Keratinocyte (primary cell): ENCODE measurements at regions not wholly inside any gene's neighbourhood (a gene's known extent, or its start where the extent isn't known, plus 50 kb on each side); places are given as distances from the start of the nearest gene placed in this dataset.

ENCODE experiments used
- DNase-seq: peaks from one replicate; pipeline ENCODE4 v3.0.0-alpha.2; 2011; ENCODE audit warnings: low read depth, missing footprints, low spot score
- FAIRE-seq: peaks from 2 replicates; lab custom pipeline; 2011; peaks lifted over from hg19 to GRCh38; lab: Jason Lieb, UNC
- H2AFZ ChIP-seq: 2 replicates; pipeline ENCODE4 v1.6.0; 2012; ENCODE audit warnings: low read length, control low read depth, inconsistent platforms; ENCODE audit not compliant: control insufficient read depth
- H3K27ac ChIP-seq: 2 replicates; pipeline ENCODE4 v1.5.1; 2011; ENCODE audit warnings: low read length; ENCODE audit not compliant: control insufficient read depth, insufficient read depth
- H3K27me3 ChIP-seq: 3 replicates; pipeline ENCODE4 v1.6.0; 2011; ENCODE audit warnings: low read length; ENCODE audit not compliant: control insufficient read depth, insufficient read depth; ENCODE audit errors: extremely low read depth
- H3K36me3 ChIP-seq, 2 experiments: 2 replicates in 1 of 2; 3 replicates in 1 of 2; pipeline ENCODE4 v1.5.1; 2011; ENCODE audit warnings: low read length in 2 of 2, mild to moderate bottlenecking in 1 of 2; ENCODE audit not compliant: control insufficient read depth in 2 of 2, insufficient read depth in 2 of 2; ENCODE audit errors: extremely low read depth in 1 of 2
- H3K4me1 ChIP-seq: 3 replicates; pipeline ENCODE4 v1.5.1; 2011; ENCODE audit warnings: low read length; ENCODE audit not compliant: control insufficient read depth, insufficient read depth; ENCODE audit errors: extremely low read depth
- H3K4me2 ChIP-seq: 3 replicates; pipeline ENCODE4 v1.6.0; 2011; ENCODE audit warnings: low read depth, low read length; ENCODE audit not compliant: control insufficient read depth, insufficient read depth; ENCODE audit errors: extremely low read depth
- H3K4me3 ChIP-seq, 3 experiments: fragments of 200-600 bp in 1 of 3; sonication (generic) in 1 of 3; 2 replicates in 2 of 3; 3 replicates in 1 of 3; pipeline ENCODE4 v1.5.1; 2011 to 2016; ENCODE audit warnings: low read length in 3 of 3, mild to moderate bottlenecking in 3 of 3, control low read depth in 2 of 3, inconsistent platforms in 1 of 3, low read depth in 1 of 3, mixed read lengths in 1 of 3, mixed run types in 1 of 3, moderate library complexity in 1 of 3; ENCODE audit not compliant: control insufficient read depth in 2 of 3, insufficient read depth in 2 of 3; ENCODE audit errors: extremely low read depth in 1 of 3
- H3K79me2 ChIP-seq: 2 replicates; pipeline ENCODE4 v1.6.0; 2012; ENCODE audit warnings: low read length; ENCODE audit not compliant: control insufficient read depth, insufficient read depth
- H3K9ac ChIP-seq: 3 replicates; pipeline ENCODE4 v1.6.0; 2011; ENCODE audit warnings: low read length; ENCODE audit not compliant: control insufficient read depth, insufficient read depth; ENCODE audit errors: extremely low read depth
- H3K9me1 ChIP-seq: 3 replicates; pipeline ENCODE4 v1.6.0; 2011; ENCODE audit warnings: low read length; ENCODE audit not compliant: control insufficient read depth, insufficient read depth; ENCODE audit errors: extremely low read depth
- H3K9me3 ChIP-seq: 2 replicates; pipeline ENCODE4 v1.5.1; 2012; ENCODE audit warnings: low read depth, low read length; ENCODE audit not compliant: control insufficient read depth
- H4K20me1 ChIP-seq: 3 replicates; pipeline ENCODE4 v1.6.0; 2011; ENCODE audit warnings: low read length; ENCODE audit not compliant: control insufficient read depth, insufficient read depth; ENCODE audit errors: extremely low read depth
- CTCF ChIP-seq, 3 experiments: IDR thresholded peaks in 1 of 3; conservative IDR thresholded peaks in 1 of 3; optimal IDR thresholded peaks in 1 of 3; 2 replicates in 2 of 3; 3 replicates in 1 of 3; pipeline versions ENCODE3 to v1.5.1; 2011; ENCODE audit warnings: low read length in 3 of 3, mild to moderate bottlenecking in 3 of 3, moderate library complexity in 2 of 3, control low read depth in 1 of 3, inconsistent platforms in 1 of 3; ENCODE audit not compliant: insufficient read depth in 2 of 3; ENCODE audit errors: extremely low read depth in 1 of 3
- EZH2 ChIP-seq: IDR thresholded peaks from one replicate; pipeline ENCODE4 v1.6.1; 2012; ENCODE audit warnings: inconsistent platforms, mild to moderate bottlenecking, low read length, moderate library complexity
- dilution Hi-C: fragments of 300-500 bp; cut with MboI; formaldehyde crosslinking; loops from one replicate; pipeline ENCODE4 v1.7.0; 2020; ENCODE audit warnings: low sequenced_read_pairs; ENCODE audit not compliant: extremely low pct_ligation_motif_present

GRCh38 chr2:145075454-145076062 is 555.6 kb upstream of the ZEB2 start:
- FAIRE-seq (no peak), DNase-seq (no peak)
- Histone ChIP-seq H4K20me1 (no peaks in the 10 kb centered on the region), H3K4me1 (peaks cover under 1% of the 10 kb centered on the region), H3K4me2 (no peak overlapping the region), H3K27me3 (no peaks in the 10 kb centered on the region), H2AFZ (no peak overlapping the region), H3K36me3 (no peaks in the 10 kb centered on the region), H3K9me3 (no peaks in the 10 kb centered on the region), H3K79me2 (no peaks in the 10 kb centered on the region), H3K4me3 (no peak overlapping the region), H3K9ac (no peak overlapping the region), H3K9me1 (no peaks in the 10 kb centered on the region), H3K27ac (no peak overlapping the region)
- dilution Hi-C loops = no loop called here
- TF ChIP-seq CTCF (optimal IDR thresholded peaks at IDR 0.05 in 1 of 3, IDR thresholded peaks at IDR 0.05 in 1 of 3, conservative IDR thresholded peaks at IDR 0.05 in 1 of 3; ENCODE audit: extremely low read depth in 1 of 3, insufficient read depth in 2 of 3, low read length in 3 of 3) (no peak), EZH2 (no peak)

GRCh38 chr2:145070703-145071102 is 550.8 kb upstream of the ZEB2 start:
- Histone ChIP-seq H3K27me3 (no peaks in the 10 kb centered on the region), H3K9ac (no peak overlapping the region), H3K79me2 (no peaks in the 10 kb centered on the region), H3K4me1 (peaks cover 6% of the 10 kb centered on the region), H3K27ac (no peak overlapping the region), H3K9me1 (no peaks in the 10 kb centered on the region), H3K36me3 (no peaks in the 10 kb centered on the region), H3K9me3 (no peaks in the 10 kb centered on the region), H3K4me2 (no peak overlapping the region), H4K20me1 (no peaks in the 10 kb centered on the region), H2AFZ (no peak overlapping the region), H3K4me3 (no peak overlapping the region)
- dilution Hi-C loops = no loop called here
- TF ChIP-seq EZH2 (no peak), CTCF (optimal IDR thresholded peaks at IDR 0.05 in 1 of 3, IDR thresholded peaks at IDR 0.05 in 1 of 3, conservative IDR thresholded peaks at IDR 0.05 in 1 of 3; ENCODE audit: extremely low read depth in 1 of 3, insufficient read depth in 2 of 3, low read length in 3 of 3) (no peak)
- DNase-seq = no peak
- no peak for FAIRE-seq
